AG10803 (cell line): ENCODE measurements at regions not wholly inside any gene's neighbourhood (a gene's known extent, or its start where the extent isn't known, plus 50 kb on each side); places are given as distances from the start of the nearest gene placed in this dataset.
A peak's percentile ranks its signal among the peaks of the same experiment; 100 is the strongest.
"Not testable (repeated sequence)": the region's sequence is repeated elsewhere in the genome, so short reads cannot be mapped to it uniquely, and the experiment has no call there.

Source experiments
- DNase-seq: peaks from one replicate; pipeline ENCODE4 v3.0.0; 2010; ENCODE audit warnings: low read depth
- H3K4me3 ChIP-seq: 2 replicates; pipeline ENCODE4 v1.5.1; 2011; ENCODE audit warnings: mild to moderate bottlenecking, low read length, control low read depth
- CTCF ChIP-seq: conservative IDR thresholded peaks from 2 replicates; pipeline ENCODE4 v1.5.1; 2011; ENCODE audit warnings: mild to moderate bottlenecking, low read length, control low read depth, inconsistent platforms

GRCh38 chr12:90562671-90563070, 392.3 kb downstream of the CCER1 start:
- no peak for TF ChIP-seq CTCF
- no peak overlapping the region for H3K4me3 ChIP-seq
- DNase-seq, result no peak

- TF ChIP-seq CTCF, result no peak
- H3K4me3 ChIP-seq, result no peak overlapping the region
Observed at GRCh38 chr12:90548595-90548994, 406.4 kb downstream of the CCER1 start.

GRCh38 chr12:90546511-90546910, 408.5 kb downstream of the CCER1 start:
- no peak overlapping the region for H3K4me3 ChIP-seq
- DNase-seq, result no peak
- TF ChIP-seq CTCF, result no peak

More at GRCh38 chr12:90548595-90548994, 406.4 kb downstream of the CCER1 start:
- DNase-seq, result no peak

- no peak overlapping the region for H3K4me3 ChIP-seq
- DNase-seq, result no peak
- TF ChIP-seq CTCF, result no peak
Observed at GRCh38 chr12:90543841-90544240, 411.1 kb downstream of the CCER1 start.

GRCh38 chr12:90543374-90543773, 411.6 kb downstream of the CCER1 start:
- peak; percentile 12 for DNase-seq
- no peak overlapping the region for H3K4me3 ChIP-seq
- TF ChIP-seq CTCF, result no peak

- not testable (repeated sequence) for DNase-seq
Observed at GRCh38 chr12:90542852-90543251, 412.1 kb downstream of the CCER1 start.

GRCh38 chr12:90533828-90534227, 421.1 kb downstream of the CCER1 start:
- not testable (repeated sequence) for DNase-seq, H3K4me3 ChIP-seq

More at GRCh38 chr12:90542852-90543251, 412.1 kb downstream of the CCER1 start:
- H3K4me3 ChIP-seq, result not testable (repeated sequence)

- no peak overlapping the region for H3K4me3 ChIP-seq
- TF ChIP-seq CTCF, result no peak
- no peak for DNase-seq
Observed at GRCh38 chr12:90520002-90520734, 434.8 kb downstream of the CCER1 start.
